Left lung (tissue), 4 donors: ENCODE measurements at regions not wholly inside any gene's neighbourhood (a gene's known extent, or its start where the extent isn't known, plus 50 kb on each side); places are given as distances from the start of the nearest gene placed in this dataset.

Experiments used
- ATAC-seq: fragments of 200-7000 bp; cut with Tn5 transposase; one replicate; pipeline ENCODE4 v1.9.1; 2020; ENCODE audit warnings: moderate library complexity
- DNase-seq, 4 donors: peaks; one replicate each; pipeline ENCODE4 v3.0.0-alpha.2; 2013 to 2020
- H3K27ac ChIP-seq, 2 donors: fragments of 200-600 bp; sonication (generic) in 1 of 2; one replicate each; pipeline versions ENCODE4 v1.5.0 to v1.8.0; 2020 to 2021
- H3K27me3 ChIP-seq, 2 donors: fragments of 200-600 bp; sonication (generic) in 1 of 2; one replicate each; pipeline versions ENCODE4 v1.5.0 to v1.8.0; 2020 to 2021
- H3K36me3 ChIP-seq, 2 donors: fragments of 200-600 bp; sonication (generic) in 1 of 2; one replicate each; pipeline versions ENCODE4 v1.5.0 to v1.8.0; 2020 to 2021
- H3K4me1 ChIP-seq, 2 donors: fragments of 200-600 bp; one replicate each; pipeline ENCODE4 v1.8.0; 2021
- H3K4me3 ChIP-seq, 2 donors: fragments of 200-600 bp; sonication (generic) in 1 of 2; one replicate each; pipeline versions ENCODE4 v1.5.0 to v1.8.0; 2020 to 2021; ENCODE audit warnings: mild to moderate bottlenecking in 1 of 2
- H3K9me3 ChIP-seq, 2 donors: fragments of 200-600 bp; sonication (generic) in 1 of 2; one replicate each; pipeline versions ENCODE4 v1.5.0 to v1.8.0; 2020 to 2021
- intact Hi-C, 2 donors: fragments of 100-400 bp; cut with DNase I; formaldehyde crosslinking; loops; one replicate each; pipeline versions ENCODE4 v1.11.2 to v1.14.2; 2022
- microRNA-seq, 2 donors: library from miRNA; unstranded; fragments of <30 nt; microRNA quantifications; one replicate each; pipeline ENCODE4, GENCODE V29; 2019
- TF ChIP-seq, protein P1 (sequence below), 2 donors: fragments of 200-600 bp; sonication (generic) in 1 of 2; IDR thresholded peaks; one replicate each; pipeline versions ENCODE4 v1.5.0 to v1.8.0; 2021; ENCODE audit warnings: antibody characterized with exemption in 2 of 2
- donor health status: DM: no; HTN: yes; CAD: no.
- donor health status: DM: no; HTN: no; CAD: no.

DNA sequence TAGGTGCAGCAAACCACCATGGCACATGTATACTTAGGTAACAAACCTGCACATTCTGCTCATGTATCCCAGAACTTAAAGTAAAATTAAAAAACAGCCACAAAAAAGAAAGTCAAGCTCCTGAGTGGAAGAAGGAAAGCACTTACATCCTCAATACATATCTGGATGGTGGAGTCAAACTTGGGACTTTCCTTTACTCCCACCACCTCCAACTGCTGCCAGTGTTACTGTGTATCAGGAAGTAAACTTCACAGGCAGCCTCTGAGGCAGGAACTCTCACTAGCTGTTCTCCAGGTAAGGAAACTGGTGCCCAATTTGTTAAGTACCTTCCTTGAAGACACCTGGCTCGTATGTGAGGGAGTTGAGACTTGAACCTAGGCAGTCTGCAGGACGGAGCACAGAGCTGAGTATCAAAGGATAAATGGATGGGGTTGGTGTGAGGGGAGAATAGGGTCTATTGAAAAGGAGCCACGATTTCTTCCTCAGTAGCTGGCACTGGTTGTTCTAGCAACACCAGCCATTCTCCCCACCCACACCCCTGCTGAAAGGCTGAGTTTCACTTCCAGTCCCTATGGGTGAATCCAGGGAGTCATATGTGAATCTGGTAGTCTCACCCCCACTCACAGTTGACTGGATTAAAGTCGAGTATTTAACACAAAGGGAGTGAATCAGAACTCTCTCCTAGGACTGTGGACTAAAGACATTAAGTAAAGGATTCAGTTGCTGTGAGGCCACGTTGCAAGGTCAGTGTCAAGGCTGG, 50.0 kb upstream of the GPR39 start:
- TF ChIP-seq, protein P1, sequence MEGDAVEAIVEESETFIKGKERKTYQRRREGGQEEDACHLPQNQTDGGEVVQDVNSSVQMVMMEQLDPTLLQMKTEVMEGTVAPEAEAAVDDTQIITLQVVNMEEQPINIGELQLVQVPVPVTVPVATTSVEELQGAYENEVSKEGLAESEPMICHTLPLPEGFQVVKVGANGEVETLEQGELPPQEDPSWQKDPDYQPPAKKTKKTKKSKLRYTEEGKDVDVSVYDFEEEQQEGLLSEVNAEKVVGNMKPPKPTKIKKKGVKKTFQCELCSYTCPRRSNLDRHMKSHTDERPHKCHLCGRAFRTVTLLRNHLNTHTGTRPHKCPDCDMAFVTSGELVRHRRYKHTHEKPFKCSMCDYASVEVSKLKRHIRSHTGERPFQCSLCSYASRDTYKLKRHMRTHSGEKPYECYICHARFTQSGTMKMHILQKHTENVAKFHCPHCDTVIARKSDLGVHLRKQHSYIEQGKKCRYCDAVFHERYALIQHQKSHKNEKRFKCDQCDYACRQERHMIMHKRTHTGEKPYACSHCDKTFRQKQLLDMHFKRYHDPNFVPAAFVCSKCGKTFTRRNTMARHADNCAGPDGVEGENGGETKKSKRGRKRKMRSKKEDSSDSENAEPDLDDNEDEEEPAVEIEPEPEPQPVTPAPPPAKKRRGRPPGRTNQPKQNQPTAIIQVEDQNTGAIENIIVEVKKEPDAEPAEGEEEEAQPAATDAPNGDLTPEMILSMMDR (IDR thresholded peaks at IDR 0.05): no peak
- H3K36me3 ChIP-seq: no peaks in the 10 kb centered on the region
- ATAC-seq (no peak), DNase-seq (no peak)
- H3K4me3 ChIP-seq: no peak overlapping the region
- peaks cover 0 to 14% of the 10 kb centered on the region in 2 donors for H3K9me3 ChIP-seq
- H3K4me1 ChIP-seq: no peaks in the 10 kb centered on the region
- no peaks in the 10 kb centered on the region for H3K27me3 ChIP-seq
- intact Hi-C loops: no loop called here
- H3K27ac ChIP-seq: no peak overlapping the region

Small RNA genes lying in the stretch of these regions (microRNA-seq; reads per million reads assigned to microRNA genes)
- 0 reads per million in 2 donors for gene MIR663B
